ENCODE measurements at regions not wholly inside any gene's neighbourhood (a gene's known extent, or its start where the extent isn't known, plus 50 kb on each side); places are given as distances from the start of the nearest gene placed in this dataset.
A peak's percentile ranks its signal among the peaks of the same experiment; 100 is the strongest.

- DNase-seq (ENCODE audit: low spot score) = no peak
- no TSS peak for BruUV-seq (replicated peaks)
- TF ChIP-seq MYNN (CRISPR knock-in tag; IDR thresholded peaks at IDR 0.05; ENCODE audit: low read depth) (no peak), ZNF331 (CRISPR knock-in tag; IDR thresholded peaks at IDR 0.05) (no peak), NR1H2 (CRISPR knock-in tag; IDR thresholded peaks at IDR 0.05; ENCODE audit: borderline replicate concordance, low read depth) (no peak), LCORL (IDR thresholded peaks at IDR 0.05) (no peak), LCORL (CRISPR knock-in tag; IDR thresholded peaks at IDR 0.05) (no peak), ZNF460 (CRISPR knock-in tag; IDR thresholded peaks at IDR 0.05; ENCODE audit: borderline replicate concordance) (no peak), RBM22 (optimal IDR thresholded peaks at IDR 0.05; ENCODE audit: low read length) (no peak), ZBTB20 (CRISPR knock-in tag; IDR thresholded peaks at IDR 0.05; ENCODE audit: borderline replicate concordance, low read depth) (no peak)
- Histone ChIP-seq H3K9me3 (ENCODE audit: low read length) (no peaks in the 10 kb centered on the region), H3K4me3 (replicated peaks in 1 of 3; ENCODE audit: insufficient read depth in 1 of 3, low read depth in 2 of 3, low read length in 3 of 3) (no peak overlapping the region), H3K4me1 (ENCODE audit: insufficient read depth, low read length) (no peaks in the 10 kb centered on the region), H3K79me2 (ENCODE audit: insufficient read depth, low read length) (no peaks in the 10 kb centered on the region), H3K27me3 (ENCODE audit: control insufficient read depth in 1 of 2, insufficient read depth in 2 of 2, low read length in 2 of 2) (peaks cover 0 to 6% of the 10 kb centered on the region in 2 experiments; a peak in 1 of 5 replicates), H3K36me3 (replicated peaks in 1 of 2; ENCODE audit: control insufficient read depth in 1 of 2, insufficient read depth in 2 of 2, low read length in 2 of 2) (no peaks in the 10 kb centered on the region), H2AFZ (ENCODE audit: low read length) (no peak overlapping the region), H3K27ac (ENCODE audit: extremely low read length, insufficient read depth, low read length) (no peak overlapping the region), H4K20me1 (ENCODE audit: insufficient read depth, low read length) (no peaks in the 10 kb centered on the region), H3K9ac (ENCODE audit: insufficient read depth, low read depth, low read length) (no peak overlapping the region), H3K4me2 (ENCODE audit: low read depth, low read length) (no peak overlapping the region)
- in situ Hi-C loops (cut with HindIII; ENCODE audit: extremely low pct_ligation_motif_present, low pct_unique_long_range_greater_than_20kb) (loop anchor here (5.0 to 25.0 kb wide), 2 partner anchors 284 to 524 kb away; no protein-coding TSS in a partner anchor), intact Hi-C loops (cut with micrococcal nuclease; ENCODE audit: unreplicated experiment) (no loop called here)
- 52% methylated on average over 3 of the region's 3 CpGs for WGBS (ENCODE audit: low lambda C conversion rate)
- FAIRE-seq = no peak
- no peak for ATAC-seq
- ChIA-PET CTCF (ENCODE audit: low intra/inter-chr PET ratio, low total read pairs) (no interaction called here), POLR2A (no interaction called here)
Measured at GRCh38 chr6:132210886-132211563, 190.2 kb downstream of the MOXD1 start.

GRCh38 chr6:132209351-132209750 lies 191.9 kb downstream of the MOXD1 start:
- intact Hi-C loops (cut with micrococcal nuclease; ENCODE audit: unreplicated experiment) = no loop called here
- in situ Hi-C loops (cut with HindIII; ENCODE audit: extremely low pct_ligation_motif_present, low pct_unique_long_range_greater_than_20kb) = loop anchor here (25.0 kb wide), 1 partner anchor 522 kb away; no protein-coding TSS in a partner anchor
- FAIRE-seq = no peak
- Histone ChIP-seq H2AFZ (ENCODE audit: low read length) (no peak overlapping the region), H3K36me3 (replicated peaks in 1 of 2; ENCODE audit: control insufficient read depth in 1 of 2, insufficient read depth in 2 of 2, low read length in 2 of 2) (no peaks in the 10 kb centered on the region), H3K27me3 (ENCODE audit: control insufficient read depth in 1 of 2, insufficient read depth in 2 of 2, low read length in 2 of 2) (no peaks in the 10 kb centered on the region), H4K20me1 (ENCODE audit: insufficient read depth, low read length) (no peaks in the 10 kb centered on the region), H3K9ac (ENCODE audit: insufficient read depth, low read depth, low read length) (no peak overlapping the region), H3K4me3 (replicated peaks in 1 of 3; ENCODE audit: insufficient read depth in 1 of 3, low read depth in 2 of 3, low read length in 3 of 3) (no peak overlapping the region), H3K9me3 (ENCODE audit: low read length) (no peaks in the 10 kb centered on the region), H3K4me1 (ENCODE audit: insufficient read depth, low read length) (no peaks in the 10 kb centered on the region), H3K79me2 (ENCODE audit: insufficient read depth, low read length) (no peaks in the 10 kb centered on the region), H3K27ac (ENCODE audit: extremely low read length, insufficient read depth, low read length) (no peak overlapping the region), H3K4me2 (ENCODE audit: low read depth, low read length) (no peak overlapping the region)
- DNase-seq (ENCODE audit: low spot score) = no peak
- POLR2A ChIA-PET = no interaction called here
- 0% methylated on average over 1 of the region's 1 CpG for WGBS (ENCODE audit: low lambda C conversion rate)
- no TSS peak for BruUV-seq (replicated peaks)
- CTCF ChIA-PET (ENCODE audit: low intra/inter-chr PET ratio, low total read pairs) = no interaction called here
- ATAC-seq = peak; percentile 62
- TF ChIP-seq PBX2 (CRISPR knock-in tag; IDR thresholded peaks at IDR 0.05) = no peak
- no peak for TF ChIP-seq ZNF232 (CRISPR knock-in tag; IDR thresholded peaks at IDR 0.05; ENCODE audit: borderline replicate concordance)
- TF ChIP-seq FOXK2 (IDR thresholded peaks at IDR 0.05) = no peak
- TF ChIP-seq, protein P1, sequence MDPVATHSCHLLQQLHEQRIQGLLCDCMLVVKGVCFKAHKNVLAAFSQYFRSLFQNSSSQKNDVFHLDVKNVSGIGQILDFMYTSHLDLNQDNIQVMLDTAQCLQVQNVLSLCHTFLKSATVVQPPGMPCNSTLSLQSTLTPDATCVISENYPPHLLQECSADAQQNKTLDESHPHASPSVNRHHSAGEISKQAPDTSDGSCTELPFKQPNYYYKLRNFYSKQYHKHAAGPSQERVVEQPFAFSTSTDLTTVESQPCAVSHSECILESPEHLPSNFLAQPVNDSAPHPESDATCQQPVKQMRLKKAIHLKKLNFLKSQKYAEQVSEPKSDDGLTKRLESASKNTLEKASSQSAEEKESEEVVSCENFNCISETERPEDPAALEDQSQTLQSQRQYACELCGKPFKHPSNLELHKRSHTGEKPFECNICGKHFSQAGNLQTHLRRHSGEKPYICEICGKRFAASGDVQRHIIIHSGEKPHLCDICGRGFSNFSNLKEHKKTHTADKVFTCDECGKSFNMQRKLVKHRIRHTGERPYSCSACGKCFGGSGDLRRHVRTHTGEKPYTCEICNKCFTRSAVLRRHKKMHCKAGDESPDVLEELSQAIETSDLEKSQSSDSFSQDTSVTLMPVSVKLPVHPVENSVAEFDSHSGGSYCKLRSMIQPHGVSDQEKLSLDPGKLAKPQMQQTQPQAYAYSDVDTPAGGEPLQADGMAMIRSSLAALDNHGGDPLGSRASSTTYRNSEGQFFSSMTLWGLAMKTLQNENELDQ (CRISPR knock-in tag; IDR thresholded peaks at IDR 0.05; ENCODE audit: borderline replicate concordance) = no peak
- no peak for TF ChIP-seq ZNF530 (CRISPR knock-in tag; IDR thresholded peaks at IDR 0.05; ENCODE audit: low read depth)
- TF ChIP-seq MAFK (conservative IDR thresholded peaks at IDR 0.05 in 1 of 2, IDR thresholded peaks at IDR 0.05 in 1 of 2; ENCODE audit: low read length in 2 of 2) = no peak
- TF ChIP-seq MED8 (CRISPR knock-in tag; IDR thresholded peaks at IDR 0.05; ENCODE audit: insufficient replicate concordance) = no peak

All from HepG2 (cell line).